GM23338 (cell line): ENCODE measurements at regions not wholly inside any gene's neighbourhood (a gene's known extent, or its start where the extent isn't known, plus 50 kb on each side); places are given as distances from the start of the nearest gene placed in this dataset.

Experiments used
- ATAC-seq: fragments of 200-7000 bp; cut with Tn5 transposase; 3 replicates; pipeline ENCODE4 v1.9.1; 2020
- DNase-seq: peaks from one replicate; pipeline ENCODE4 v3.0.0-alpha.2; 2015; ENCODE audit warnings: low spot score
- H2AFZ ChIP-seq: fragments of 200-600 bp; sonication (generic); 2 replicates; pipeline ENCODE4 v1.8.0; 2016; ENCODE audit warnings: antibody characterized with exemption, mild to moderate bottlenecking, moderate library complexity
- H3F3A ChIP-seq: fragments of 200-600 bp; sonication (generic); replicated peaks from 2 replicates; pipeline ENCODE4 v1.8.0; 2017; ENCODE audit warnings: antibody characterized with exemption, mixed run types, low read depth
- H3K27ac ChIP-seq: fragments of 200-600 bp; sonication (generic); 2 replicates; pipeline ENCODE4 v1.6.1; 2016; ENCODE audit warnings: low read depth
- H3K27me3 ChIP-seq: fragments of 200-600 bp; sonication (generic); 2 replicates; pipeline ENCODE4 v1.8.0; 2016; ENCODE audit warnings: mild to moderate bottlenecking, mixed run types, moderate library complexity; ENCODE audit not compliant: insufficient read depth
- H3K36me3 ChIP-seq: fragments of 200-600 bp; sonication (generic); 2 replicates; pipeline ENCODE4 v1.8.0; 2016; ENCODE audit warnings: mild to moderate bottlenecking; ENCODE audit not compliant: insufficient read depth
- H3K4me1 ChIP-seq: fragments of 200-600 bp; sonication (generic); 2 replicates; pipeline ENCODE4 v1.8.0; 2016; ENCODE audit warnings: mild to moderate bottlenecking, moderate library complexity; ENCODE audit not compliant: insufficient read depth
- H3K4me2 ChIP-seq: fragments of 200-600 bp; sonication (generic); 2 replicates; pipeline ENCODE4 v1.7.1; 2017; ENCODE audit warnings: mixed run types
- H3K4me3 ChIP-seq: fragments of 200-600 bp; sonication (generic); 2 replicates; pipeline ENCODE4 v1.6.1; 2016; ENCODE audit warnings: mixed run types
- H3K79me2 ChIP-seq: fragments of 200-600 bp; sonication (generic); replicated peaks from 2 replicates; pipeline ENCODE4 v1.8.0; 2017; ENCODE audit warnings: mild to moderate bottlenecking; ENCODE audit not compliant: insufficient read depth
- H3K9me2 ChIP-seq: fragments of 200-600 bp; sonication (generic); 2 replicates; pipeline ENCODE4 v1.8.0; 2017; ENCODE audit not compliant: insufficient read depth
- H4K20me1 ChIP-seq: fragments of 200-600 bp; sonication (generic); replicated peaks from 2 replicates; pipeline ENCODE4 v1.8.0; 2017; ENCODE audit warnings: mild to moderate bottlenecking; ENCODE audit not compliant: insufficient read depth
- H3K27ac Mint-ChIP-seq: 2 replicates; pipeline ENCODE4 v1.8.0; 2020; ENCODE audit warnings: inconsistent platforms, mild to moderate bottlenecking, moderate library complexity, mixed read lengths
- H3K27me3 Mint-ChIP-seq: 3 replicates; pipeline ENCODE4 v1.8.0; 2022; ENCODE audit warnings: low read depth, mild to moderate bottlenecking, moderate library complexity, mixed read lengths, inconsistent platforms; ENCODE audit not compliant: insufficient read depth, poor library complexity
- H3K36me3 Mint-ChIP-seq: 3 replicates; pipeline ENCODE4 v1.8.0; 2021; ENCODE audit warnings: low read depth, mild to moderate bottlenecking, inconsistent platforms, moderate library complexity, mixed read lengths
- H3K4me1 Mint-ChIP-seq: 3 replicates; pipeline ENCODE4 v1.8.0; 2020; ENCODE audit warnings: mild to moderate bottlenecking, inconsistent platforms, mixed read lengths
- H3K4me3 Mint-ChIP-seq: 3 replicates; pipeline ENCODE4 v1.8.0; 2021; ENCODE audit warnings: moderate library complexity, mild to moderate bottlenecking, inconsistent platforms, mixed read lengths
- H3K9me3 Mint-ChIP-seq: 3 replicates; pipeline ENCODE4 v1.8.0; 2020; ENCODE audit warnings: moderate library complexity, mild to moderate bottlenecking, inconsistent platforms, mixed read lengths
- CTCF ChIP-seq, 2 experiments: fragments of 200-600 bp in 1 of 2; sonication (generic) in 1 of 2; conservative IDR thresholded peaks; 2 replicates each; pipeline versions ENCODE4 v1.5.1 to v1.6.1; 2016 to 2017; ENCODE audit warnings: antibody characterized with exemption in 2 of 2, low read depth in 2 of 2, mild to moderate bottlenecking in 2 of 2, moderate library complexity in 1 of 2
- EZH2 ChIP-seq: fragments of 200-600 bp; sonication (generic); IDR thresholded peaks from one replicate; pipeline ENCODE4 v1.8.0; 2017; ENCODE audit warnings: antibody characterized with exemption, mild to moderate bottlenecking, low read depth; ENCODE audit not compliant: unreplicated experiment
- EZH2phosphoT487 ChIP-seq: fragments of 200-600 bp; sonication (generic); IDR thresholded peaks from one replicate; pipeline ENCODE4 v1.8.1; 2018; ENCODE audit warnings: antibody characterized with exemption; ENCODE audit not compliant: unreplicated experiment
- JUNB ChIP-seq: IDR thresholded peaks from one replicate; pipeline ENCODE4 v1.6.1; 2016; ENCODE audit warnings: antibody characterized with exemption; ENCODE audit not compliant: unreplicated experiment
- POLR2AphosphoS5 ChIP-seq: IDR thresholded peaks from 2 replicates; pipeline ENCODE4 v1.6.1; 2016; ENCODE audit warnings: antibody characterized with exemption, low read depth
- REST ChIP-seq: IDR thresholded peaks from one replicate; pipeline ENCODE4 v1.6.1; 2018; ENCODE audit warnings: antibody characterized with exemption; ENCODE audit not compliant: unreplicated experiment
- ZNF114 ChIP-seq: fragments of 250-450 bp; sonication (Bioruptor Pico); IDR thresholded peaks from 2 replicates; pipeline ENCODE4 v1.5.0; 2020; ENCODE audit warnings: mild to moderate bottlenecking, moderate library complexity
- TF ChIP-seq, protein P1 (sequence below): IDR thresholded peaks from 2 replicates; pipeline ENCODE4 v1.6.1; 2016; ENCODE audit warnings: antibody characterized with exemption

DNA sequence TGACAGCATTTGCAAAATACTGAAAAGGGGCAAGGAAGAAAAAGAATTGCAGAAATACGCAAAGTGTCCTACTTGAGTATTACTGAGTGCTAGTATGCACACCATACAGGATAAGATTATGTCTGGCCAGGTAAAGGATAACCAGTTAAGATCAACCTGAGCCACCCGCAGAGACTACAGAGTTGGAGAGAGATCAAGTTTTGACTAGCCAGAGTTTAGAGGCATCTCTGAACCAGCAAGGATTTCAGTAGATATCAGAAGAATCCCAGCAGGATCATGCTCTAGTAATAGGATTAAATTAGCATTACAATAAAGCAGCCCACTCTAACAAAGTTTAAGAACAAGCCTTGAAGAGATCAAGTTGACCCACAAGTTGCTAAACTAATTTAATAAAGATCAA lies 232.7 kb upstream of the HSFY2 start (continued):
- TF ChIP-seq, protein P1, sequence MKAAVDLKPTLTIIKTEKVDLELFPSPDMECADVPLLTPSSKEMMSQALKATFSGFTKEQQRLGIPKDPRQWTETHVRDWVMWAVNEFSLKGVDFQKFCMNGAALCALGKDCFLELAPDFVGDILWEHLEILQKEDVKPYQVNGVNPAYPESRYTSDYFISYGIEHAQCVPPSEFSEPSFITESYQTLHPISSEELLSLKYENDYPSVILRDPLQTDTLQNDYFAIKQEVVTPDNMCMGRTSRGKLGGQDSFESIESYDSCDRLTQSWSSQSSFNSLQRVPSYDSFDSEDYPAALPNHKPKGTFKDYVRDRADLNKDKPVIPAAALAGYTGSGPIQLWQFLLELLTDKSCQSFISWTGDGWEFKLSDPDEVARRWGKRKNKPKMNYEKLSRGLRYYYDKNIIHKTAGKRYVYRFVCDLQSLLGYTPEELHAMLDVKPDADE, result no peak
- TF ChIP-seq ZNF114 (CRISPR knock-in tag), result no peak

DNA sequence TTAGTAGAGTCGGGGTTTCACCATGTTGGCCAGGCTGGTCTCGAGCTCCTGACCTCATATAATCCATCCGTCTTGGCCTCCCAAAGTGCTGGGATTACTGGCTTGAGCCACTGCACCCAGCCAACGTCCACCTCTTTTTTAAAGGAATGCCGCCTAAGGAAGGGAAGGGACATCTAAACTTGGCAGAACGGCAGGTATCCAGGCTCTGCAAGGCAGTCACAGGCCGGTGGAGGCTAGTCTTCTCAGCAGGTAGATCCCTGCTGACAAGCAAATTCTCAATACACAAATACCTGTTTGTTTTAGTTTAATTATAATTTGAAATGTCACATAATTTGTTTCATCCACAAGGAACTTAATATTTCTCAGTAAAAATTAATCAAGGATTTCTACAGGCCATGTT lies 232.0 kb upstream of the HSFY2 start:
- Histone ChIP-seq H3K9me2 (no peaks in the 10 kb centered on the region), H4K20me1 (0 out of 2 replicates have a peak, but pooled peaks cover 3% of the 10 kb centered on the region), H2AFZ (no peak overlapping the region), H3K27ac (0 out of 2 replicates have a peak overlapping the region, but pooled peaks have one; percentile 18), H3K79me2 (peaks cover 42% of the 10 kb centered on the region), H3F3A (no peaks in the 10 kb centered on the region), H3K4me1 (peaks cover 20% of the 10 kb centered on the region), H3K27me3 (no peaks in the 10 kb centered on the region), H3K4me3 (no peak overlapping the region), H3K4me2 (0 out of 2 replicates have a peak overlapping the region, but pooled peaks have one; percentile 17), H3K36me3 (no peaks in the 10 kb centered on the region)
- H3K4me3 Mint-ChIP-seq, result no peak overlapping the region
- peaks cover 13% of the 10 kb centered on the region; the same call in 2 of the 3 replicates for H3K36me3 Mint-ChIP-seq
- peak; percentile 55 for ATAC-seq
- H3K27me3 Mint-ChIP-seq, result no peaks in the 10 kb centered on the region
- no peak for TF ChIP-seq REST
- TF ChIP-seq EZH2phosphoT487, result no peak
- TF ChIP-seq EZH2, result no peak
- no peak for TF ChIP-seq JUNB
- no peak for TF ChIP-seq POLR2AphosphoS5
- TF ChIP-seq CTCF (conservative IDR thresholded peaks at IDR 0.05; ENCODE audit: low read depth in 2 of 2), result no peak
- peaks cover 7% of the 10 kb centered on the region; the same call in 1 of the 3 replicates for H3K9me3 Mint-ChIP-seq
- H3K27ac Mint-ChIP-seq, result no peak overlapping the region
- peak; percentile 21 for DNase-seq
- H3K4me1 Mint-ChIP-seq, result peaks cover 22% of the 10 kb centered on the region; the same call in 2 of the 3 replicates
